ENCODE measurements at regions not wholly inside any gene's neighbourhood (a gene's known extent, or its start where the extent isn't known, plus 50 kb on each side); places are given as distances from the start of the nearest gene placed in this dataset.
"Not testable (repeated sequence)": the region's sequence is repeated elsewhere in the genome, so short reads cannot be mapped to it uniquely, and the experiment has no call there.

DNA sequence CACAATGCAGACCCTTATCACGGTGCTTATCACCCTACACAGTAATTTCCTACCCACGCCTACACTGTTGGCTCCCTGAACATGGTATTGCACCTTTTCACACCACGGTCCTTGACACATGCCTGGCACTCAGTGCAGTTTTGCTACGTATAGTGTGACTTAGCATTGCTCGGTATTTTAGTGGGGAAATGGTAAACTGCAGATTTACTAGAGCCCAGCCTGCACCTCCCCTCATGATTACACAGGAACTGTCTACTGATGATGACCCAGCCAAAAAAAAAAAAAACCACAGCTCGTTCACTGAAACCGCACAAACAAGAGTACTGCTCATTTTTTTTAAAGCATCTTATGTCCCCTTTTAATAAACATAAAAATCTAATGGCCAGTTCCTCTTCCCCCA is 124.2 kb upstream of the ZNF746 start:
- H3K36me3 ChIP-seq = peaks cover 24% of the 10 kb centered on the region
- no peak for DNase-seq
- H3K27me3 ChIP-seq = no peaks in the 10 kb centered on the region
- no peak overlapping the region for H3K4me3 ChIP-seq
- no peak overlapping the region for H3K27ac ChIP-seq
- peaks cover 3% of the 10 kb centered on the region; the same call in 1 of the 2 replicates for H3K4me1 ChIP-seq
- H3K9me3 ChIP-seq (replicated peaks) = no peaks in the 10 kb centered on the region

DNA sequence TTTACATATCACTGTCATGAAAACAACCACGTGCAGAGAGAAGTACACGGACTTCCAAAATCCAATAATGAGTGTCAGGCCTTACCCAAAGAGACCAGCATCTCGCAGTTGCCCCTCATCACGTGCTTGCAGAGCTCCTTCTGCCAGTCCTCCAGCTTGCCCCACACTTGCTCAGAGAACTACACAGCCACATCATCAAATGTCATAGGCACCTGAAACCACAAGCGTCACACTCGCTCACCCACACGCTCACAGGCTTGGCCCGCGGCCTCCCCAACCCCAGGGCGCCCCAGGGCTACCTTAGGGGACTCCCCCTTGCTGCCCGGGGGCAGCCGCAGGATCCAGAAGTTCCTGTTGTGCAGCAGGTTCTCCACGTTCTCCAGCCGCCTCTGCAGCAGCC is 123.4 kb upstream of the ZNF746 start:
- H3K27ac ChIP-seq = no peak overlapping the region
- H3K36me3 ChIP-seq = peaks cover 24% of the 10 kb centered on the region
- no peak for DNase-seq

DNA sequence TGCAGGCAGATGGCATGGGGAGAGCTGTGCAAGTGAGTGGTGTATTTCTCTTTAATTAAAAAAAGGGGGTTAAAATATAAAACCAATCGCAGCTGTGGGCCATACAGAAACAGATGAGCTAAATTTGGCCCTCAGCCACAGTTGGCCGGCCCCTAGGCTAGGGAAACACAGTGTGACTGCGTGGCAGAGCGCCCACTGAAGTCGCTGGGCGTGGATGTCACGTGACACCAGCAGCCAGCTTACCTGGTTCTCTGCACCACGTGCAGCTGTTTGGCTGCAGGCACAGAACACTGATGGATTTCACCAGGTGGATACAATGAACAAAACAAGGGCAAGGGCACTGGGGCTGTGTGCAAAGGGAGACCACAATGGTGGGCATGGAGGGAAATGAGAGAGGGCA is 119.3 kb upstream of the ZNF746 start:
- H3K27me3 ChIP-seq = no peaks in the 10 kb centered on the region

More for the DNA sequence above, 123.4 kb upstream of the ZNF746 start:
- Histone ChIP-seq H3K4me3 (no peak overlapping the region), H3K9me3 (replicated peaks) (no peaks in the 10 kb centered on the region), H3K4me1 (peaks cover 3% of the 10 kb centered on the region; the same call in 1 of the 2 replicates), H3K27me3 (no peaks in the 10 kb centered on the region)

DNA sequence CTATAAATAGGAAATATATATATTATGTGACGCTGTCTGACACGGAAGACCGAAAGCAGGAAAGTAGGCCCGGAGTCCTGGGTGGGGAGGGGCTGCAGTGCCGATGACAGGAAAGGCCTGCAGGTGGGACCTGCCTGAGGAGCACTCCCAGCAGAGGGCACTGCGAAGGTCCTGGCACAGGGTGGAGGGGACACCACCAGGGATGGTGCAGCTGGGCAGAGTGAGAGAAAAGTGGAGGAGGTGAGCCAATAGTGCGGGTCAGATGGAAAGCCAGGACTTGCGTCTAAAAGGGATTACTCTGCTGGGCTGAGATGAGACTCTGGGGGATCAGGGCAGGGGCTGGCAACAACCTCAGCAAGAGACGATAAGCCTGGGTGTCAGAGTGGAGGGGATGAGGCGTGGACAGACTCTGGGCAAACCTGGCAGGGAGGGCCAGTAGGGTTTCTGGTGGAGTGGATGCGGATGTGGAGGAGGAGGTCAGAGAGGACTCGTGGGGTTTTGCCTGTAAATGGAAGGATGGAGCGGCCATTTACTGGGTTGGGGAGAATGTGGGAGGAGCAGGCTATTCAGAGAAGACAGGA is 118.2 kb upstream of the ZNF746 start:
- Histone ChIP-seq H3K9me3 (replicated peaks) (no peaks in the 10 kb centered on the region), H3K27me3 (no peaks in the 10 kb centered on the region), H3K4me1 (no peaks in the 10 kb centered on the region), H3K4me3 (no peak overlapping the region), H3K27ac (no peak overlapping the region), H3K36me3 (peaks cover 56% of the 10 kb centered on the region)
- no peak for DNase-seq

More for the DNA sequence above, 119.3 kb upstream of the ZNF746 start:
- H3K4me1 ChIP-seq = no peaks in the 10 kb centered on the region
- H3K27ac ChIP-seq = no peak overlapping the region
- no peak for DNase-seq
- H3K9me3 ChIP-seq (replicated peaks) = no peaks in the 10 kb centered on the region
- H3K4me3 ChIP-seq = no peak overlapping the region
- H3K36me3 ChIP-seq = peaks cover 47% of the 10 kb centered on the region

DNA sequence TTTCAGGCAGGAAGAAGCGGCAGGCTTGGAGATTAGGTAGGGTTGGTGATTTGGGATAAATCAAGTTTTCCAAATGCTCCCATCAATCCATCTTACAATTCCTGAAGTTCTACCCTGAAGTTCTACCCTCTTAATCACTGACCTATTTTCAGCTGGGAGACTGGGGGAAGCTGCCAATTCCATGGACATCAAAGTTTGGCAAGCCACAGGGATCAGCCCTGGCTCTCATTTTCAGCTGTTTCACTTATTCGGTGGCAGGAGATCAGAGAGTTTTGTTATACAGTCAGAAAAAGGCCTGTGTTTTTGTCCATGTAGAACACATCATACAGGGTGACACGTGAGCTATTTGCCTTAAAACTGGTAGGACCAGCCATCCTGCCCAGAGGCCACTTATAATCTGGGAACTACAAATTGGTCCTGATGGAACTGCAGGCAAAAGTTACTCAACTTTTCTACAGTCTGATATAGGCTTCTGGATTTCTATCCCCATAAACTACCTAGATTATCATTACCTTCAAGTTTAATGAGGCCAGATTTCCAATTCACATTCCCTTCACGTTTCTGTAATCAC is 112.9 kb upstream of the ZNF746 start:
- peaks cover 57% of the 10 kb centered on the region for H3K36me3 ChIP-seq
- H3K4me1 ChIP-seq = no peaks in the 10 kb centered on the region
- H3K27me3 ChIP-seq = no peaks in the 10 kb centered on the region
- no peak for DNase-seq
- no peaks in the 10 kb centered on the region for H3K9me3 ChIP-seq (replicated peaks)
- no peak overlapping the region for H3K27ac ChIP-seq
- H3K4me3 ChIP-seq = no peak overlapping the region

DNA sequence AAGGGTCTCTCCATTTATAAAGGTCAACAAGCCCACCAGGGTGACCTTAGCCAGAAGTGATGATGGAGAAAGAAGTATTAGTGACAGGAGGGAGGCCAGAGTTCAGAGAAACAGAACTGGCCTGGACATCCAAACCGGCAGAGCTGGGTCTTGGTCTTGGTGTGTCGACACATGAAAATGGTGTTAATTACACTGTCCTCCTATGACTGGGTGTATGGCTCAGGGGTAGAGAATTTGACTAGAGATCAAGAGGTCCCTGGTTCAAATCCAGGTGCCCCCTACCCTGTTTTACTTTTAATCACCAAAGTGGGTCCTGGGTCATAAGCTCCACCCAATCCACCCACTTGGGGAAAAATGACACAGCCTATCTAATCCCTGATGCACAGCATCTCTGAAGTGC is 110.6 kb upstream of the ZNF746 start:
- Histone ChIP-seq H3K4me3 (no peak overlapping the region), H3K9me3 (replicated peaks) (no peaks in the 10 kb centered on the region), H3K4me1 (no peaks in the 10 kb centered on the region), H3K27ac (no peak overlapping the region), H3K27me3 (no peaks in the 10 kb centered on the region), H3K36me3 (peaks cover 62% of the 10 kb centered on the region)
- DNase-seq = no peak

DNA sequence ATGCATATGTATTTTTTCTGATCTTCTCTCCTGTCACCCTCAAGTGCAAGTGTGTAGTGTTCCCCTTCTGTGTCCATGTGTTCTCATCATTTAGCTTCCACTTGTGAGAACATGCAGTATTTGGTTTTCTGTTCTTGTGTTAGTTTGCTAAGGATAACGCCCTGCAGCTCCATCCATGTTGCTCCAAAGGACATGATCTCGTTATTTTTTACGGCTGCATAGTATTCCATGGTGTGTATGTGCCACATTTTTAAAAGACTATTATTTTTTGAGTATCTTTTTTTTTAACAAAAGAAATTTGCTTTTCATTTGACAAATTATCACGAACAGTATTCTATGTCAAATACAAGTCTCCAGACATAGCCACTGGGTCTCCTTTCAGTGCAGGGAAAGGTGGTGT is 110.1 kb upstream of the ZNF746 start:
- no peaks in the 10 kb centered on the region for H3K27me3 ChIP-seq
- no peaks in the 10 kb centered on the region for H3K4me1 ChIP-seq
- peaks cover 62% of the 10 kb centered on the region for H3K36me3 ChIP-seq
- no peaks in the 10 kb centered on the region for H3K9me3 ChIP-seq (replicated peaks)
- H3K27ac ChIP-seq = no peak overlapping the region
- no peak overlapping the region for H3K4me3 ChIP-seq
- no peak for DNase-seq

DNA sequence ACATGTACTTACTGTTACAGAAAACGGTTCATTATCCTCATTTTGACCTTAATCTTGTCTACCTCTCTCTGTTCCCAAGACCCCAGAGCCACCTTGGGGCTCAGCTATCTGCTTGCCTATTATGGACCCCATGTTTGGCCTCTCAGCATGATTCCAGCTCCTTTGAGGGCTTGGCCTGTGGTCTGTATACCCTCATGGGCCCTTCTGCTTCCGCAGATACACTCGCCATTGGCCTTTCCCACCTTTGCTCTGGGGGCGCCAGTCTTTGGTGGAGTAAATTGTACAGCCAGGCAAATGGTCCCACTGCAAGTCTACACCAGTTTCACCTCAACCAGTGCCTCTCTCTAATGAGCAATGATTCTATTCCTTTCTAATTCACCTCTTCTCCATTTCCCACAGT is 109.2 kb upstream of the ZNF746 start:
- Histone ChIP-seq H3K4me1 (no peaks in the 10 kb centered on the region), H3K27ac (no peak overlapping the region), H3K9me3 (replicated peaks) (no peaks in the 10 kb centered on the region), H3K4me3 (no peak overlapping the region), H3K36me3 (peaks cover 62% of the 10 kb centered on the region), H3K27me3 (no peaks in the 10 kb centered on the region)
- DNase-seq = no peak

DNA sequence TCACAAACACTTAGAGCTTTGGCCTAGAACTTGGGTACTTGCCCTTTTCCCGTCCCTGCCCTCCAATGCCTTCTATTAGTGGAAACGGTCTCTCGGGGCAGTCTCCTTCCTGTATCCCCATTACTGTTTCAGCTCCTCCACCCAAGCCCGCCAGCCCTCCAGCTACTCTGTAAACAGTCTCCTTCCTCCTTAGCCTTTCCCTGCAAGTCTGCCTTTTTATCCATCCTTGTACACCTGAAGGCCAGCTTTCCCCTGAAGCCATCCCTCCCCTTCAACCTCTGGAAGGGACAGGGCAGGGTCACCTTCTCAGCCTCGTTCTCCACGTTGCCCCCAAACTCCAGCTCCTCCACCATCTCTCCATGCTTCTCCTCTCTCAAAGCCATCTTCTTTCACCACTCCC is 108.1 kb upstream of the ZNF746 start:
- Histone ChIP-seq H3K36me3 (peaks cover 59% of the 10 kb centered on the region), H3K27me3 (no peaks in the 10 kb centered on the region), H3K4me1 (no peaks in the 10 kb centered on the region), H3K9me3 (replicated peaks) (no peaks in the 10 kb centered on the region), H3K27ac (no peak overlapping the region), H3K4me3 (no peak overlapping the region)
- DNase-seq = no peak

DNA sequence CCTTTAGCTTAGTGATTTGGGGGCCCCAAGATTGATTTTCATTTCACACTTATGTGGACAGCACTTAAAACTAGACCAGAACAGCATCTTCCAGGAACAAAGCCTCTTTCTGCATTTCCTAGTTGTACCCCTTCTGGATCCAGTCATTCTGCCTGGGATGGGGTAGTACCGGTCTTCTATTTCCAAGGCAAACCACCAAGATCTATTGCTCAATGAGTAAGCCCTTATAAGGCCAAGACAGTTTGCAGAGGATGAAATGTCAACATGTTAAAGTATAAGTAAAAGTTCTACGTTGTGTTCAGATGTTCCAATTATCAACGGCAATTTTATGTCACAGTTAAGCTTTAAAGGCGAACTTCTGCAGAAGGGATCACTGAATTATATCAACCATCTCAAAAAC is 106.9 kb upstream of the ZNF746 start:
- no peak for DNase-seq
- no peak overlapping the region for H3K27ac ChIP-seq
- H3K4me3 ChIP-seq = no peak overlapping the region
- H3K36me3 ChIP-seq = peaks cover 56% of the 10 kb centered on the region
- H3K4me1 ChIP-seq = no peaks in the 10 kb centered on the region
- H3K9me3 ChIP-seq (replicated peaks) = no peaks in the 10 kb centered on the region
- no peaks in the 10 kb centered on the region for H3K27me3 ChIP-seq

DNA sequence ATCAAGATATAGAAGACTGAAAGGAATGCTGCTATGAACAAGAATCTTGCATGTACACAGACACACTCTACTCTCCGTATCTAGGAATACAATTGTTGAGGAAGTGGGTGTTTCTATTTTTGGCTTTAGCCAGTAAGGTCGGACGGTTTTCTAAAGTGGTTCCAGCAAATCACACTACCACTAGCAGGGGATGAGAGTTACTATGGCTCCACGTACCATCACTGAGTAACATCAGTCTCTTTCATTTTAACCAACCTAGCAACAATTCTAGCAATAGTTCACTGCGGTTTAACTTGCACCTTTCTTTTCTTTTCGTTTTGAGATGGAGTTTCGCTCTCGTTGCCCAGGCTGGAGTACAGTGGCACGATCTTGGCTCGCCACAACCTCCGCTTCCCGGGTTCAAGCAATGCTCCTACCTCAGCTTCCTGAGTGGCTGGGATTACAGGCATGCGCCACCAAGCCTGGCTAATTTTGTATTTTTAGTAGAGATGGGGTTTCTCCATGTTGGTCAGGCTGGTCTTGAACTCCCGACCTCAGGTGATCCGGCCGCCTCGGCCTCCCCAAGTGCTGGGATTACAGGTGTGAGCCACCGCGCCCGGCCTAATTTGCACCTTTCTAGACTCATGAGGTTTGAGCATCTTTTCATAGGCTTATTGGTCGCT is 103.2 kb upstream of the ZNF746 start:
- DNase-seq; H3K4me3 ChIP-seq; H3K4me1 ChIP-seq; H3K9me3 ChIP-seq (replicated peaks); H3K27me3 ChIP-seq; H3K27ac ChIP-seq: not testable (repeated sequence)
- peaks cover 58% of the 10 kb centered on the region for H3K36me3 ChIP-seq

DNA sequence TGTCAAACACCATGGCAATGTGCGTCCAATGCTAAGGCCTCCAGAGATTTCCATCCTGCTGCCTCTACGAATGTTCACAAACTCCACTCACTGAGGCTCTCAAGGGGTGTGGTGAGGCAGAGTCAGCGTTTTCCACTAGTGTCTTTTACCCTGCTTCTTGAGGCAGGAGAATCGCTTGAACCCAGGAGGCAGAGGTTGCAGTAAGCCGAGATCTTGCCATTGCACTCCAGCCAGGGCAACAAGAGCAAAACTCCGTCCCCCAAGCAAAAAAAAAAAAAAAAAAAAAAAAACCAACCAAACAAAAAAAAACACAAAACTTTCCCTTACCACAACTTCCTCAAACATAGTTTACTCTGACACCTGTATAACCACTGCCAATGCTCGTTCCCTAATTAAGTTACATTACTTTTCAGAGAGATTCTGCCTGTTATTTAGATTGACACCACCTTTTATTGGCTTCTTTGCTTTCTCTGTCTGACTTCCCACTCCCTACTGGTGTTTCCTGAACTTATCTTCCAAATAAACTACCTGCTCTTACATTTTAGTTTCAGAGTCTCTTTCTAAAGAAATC is 102.1 kb upstream of the ZNF746 start:
- Histone ChIP-seq H3K4me1 (no peaks in the 10 kb centered on the region), H3K9me3 (replicated peaks) (no peaks in the 10 kb centered on the region), H3K27me3 (no peaks in the 10 kb centered on the region), H3K27ac (no peak overlapping the region), H3K4me3 (no peak overlapping the region), H3K36me3 (peaks cover 58% of the 10 kb centered on the region)
- no peak for DNase-seq

DNA sequence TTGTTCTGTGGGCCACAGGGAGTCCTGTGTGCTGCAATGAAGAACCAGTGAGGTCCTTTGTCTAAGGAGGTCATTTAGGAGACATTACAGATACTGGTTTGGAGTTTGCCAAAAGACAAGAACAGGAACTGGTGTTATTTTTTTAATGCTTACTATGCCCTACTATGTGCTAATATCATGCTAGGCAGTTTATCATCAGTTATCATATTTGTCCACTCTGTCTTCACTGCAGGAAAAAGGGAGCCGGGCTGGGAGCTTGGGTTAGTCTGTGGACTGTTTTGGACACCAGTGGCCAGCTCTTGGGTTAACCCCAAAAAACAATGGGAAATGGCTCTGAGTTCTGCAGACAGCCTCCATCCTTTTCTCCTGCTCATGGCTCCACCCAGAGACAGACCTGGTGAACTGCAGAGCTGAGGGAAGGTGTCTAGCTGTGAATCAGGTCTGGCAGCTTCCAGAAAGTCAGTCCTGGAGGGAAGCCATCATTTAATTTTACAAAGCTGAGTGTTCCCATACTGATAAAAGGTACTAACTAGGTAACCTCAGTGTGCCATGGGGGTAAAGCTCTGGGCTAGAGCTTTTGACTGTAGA is 101.2 kb upstream of the ZNF746 start:
- H3K4me3 ChIP-seq = no peak overlapping the region
- no peak overlapping the region for H3K27ac ChIP-seq
- H3K4me1 ChIP-seq = no peaks in the 10 kb centered on the region
- no peaks in the 10 kb centered on the region for H3K27me3 ChIP-seq
- peaks cover 53% of the 10 kb centered on the region for H3K36me3 ChIP-seq
- no peaks in the 10 kb centered on the region for H3K9me3 ChIP-seq (replicated peaks)
- peak; percentile 19 to 50 for DNase-seq

DNA sequence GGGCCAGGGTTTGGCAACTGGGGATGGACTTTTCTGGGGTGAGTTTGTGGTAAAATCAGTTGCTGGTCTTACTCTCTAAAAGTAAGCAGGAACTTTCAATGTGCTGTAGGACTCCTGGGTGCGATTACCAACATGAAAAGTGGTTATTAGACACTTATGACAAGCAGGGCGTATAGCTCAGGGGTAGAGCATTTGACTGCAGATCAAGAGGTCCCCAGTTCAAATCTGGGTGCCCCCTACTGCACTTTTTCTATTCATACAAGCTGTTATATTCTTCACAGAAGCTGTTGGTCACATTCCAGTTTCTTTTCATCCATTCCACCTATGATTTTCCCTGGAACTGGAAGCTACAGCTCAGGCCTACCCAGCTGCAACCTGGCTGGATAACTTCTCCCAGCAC is 100.2 kb upstream of the ZNF746 start:
- DNase-seq; H3K4me3 ChIP-seq; H3K27ac ChIP-seq; H3K4me1 ChIP-seq; H3K27me3 ChIP-seq; H3K9me3 ChIP-seq (replicated peaks): not testable (repeated sequence)
- H3K36me3 ChIP-seq = peaks cover 46% of the 10 kb centered on the region

DNA sequence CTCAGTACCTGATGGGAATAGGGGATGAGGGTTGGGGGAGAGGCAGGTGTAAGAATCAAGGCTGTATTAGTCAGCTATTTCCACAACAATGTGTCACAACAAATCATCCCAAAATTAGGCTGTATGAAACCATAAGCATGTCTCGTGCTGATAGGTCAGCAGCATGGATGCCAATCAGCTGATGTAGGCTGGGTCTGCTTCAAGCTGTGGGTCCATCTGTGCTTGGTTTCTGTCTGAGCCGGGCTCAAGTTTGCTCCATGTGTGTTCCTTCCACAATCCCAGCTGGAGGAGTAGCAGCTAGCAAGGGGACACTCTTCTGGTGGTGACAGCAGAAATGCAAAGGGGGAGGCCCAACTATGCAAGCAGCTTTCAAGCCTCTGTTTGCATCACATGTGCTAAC is 97.9 kb upstream of the ZNF746 start:
- Histone ChIP-seq H3K9me3 (replicated peaks) (no peaks in the 10 kb centered on the region), H3K4me1 (no peaks in the 10 kb centered on the region), H3K36me3 (peaks cover 33% of the 10 kb centered on the region), H3K4me3 (no peak overlapping the region), H3K27me3 (no peaks in the 10 kb centered on the region), H3K27ac (no peak overlapping the region)
- no peak for DNase-seq

Measured in SJCRH30 (cell line).